ENCODE measurements at regions not wholly inside any gene's neighbourhood (a gene's known extent, or its start where the extent isn't known, plus 50 kb on each side); places are given as distances from the start of the nearest gene placed in this dataset.

DNA sequence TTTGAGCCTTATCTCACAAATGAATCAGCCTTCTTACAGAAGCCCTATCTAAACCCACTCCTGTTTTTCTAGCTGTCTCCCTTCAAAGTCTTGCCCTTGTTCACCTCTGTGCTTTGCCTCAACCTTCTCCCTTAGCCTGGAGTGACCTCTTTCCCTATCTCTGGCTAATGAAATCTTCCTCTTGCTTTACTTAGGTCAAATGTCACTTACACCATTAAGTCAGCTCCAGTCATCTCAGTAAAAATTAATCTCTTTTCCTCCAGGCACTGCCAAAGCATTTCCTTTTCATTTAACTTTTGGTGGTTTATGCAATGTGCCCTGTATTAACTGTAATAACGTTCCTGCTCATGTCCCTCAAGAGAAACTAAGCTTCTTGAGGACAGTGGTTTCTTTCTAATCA is 596.5 kb upstream of the MIR17HG start:
- TF ChIP-seq, protein P1, sequence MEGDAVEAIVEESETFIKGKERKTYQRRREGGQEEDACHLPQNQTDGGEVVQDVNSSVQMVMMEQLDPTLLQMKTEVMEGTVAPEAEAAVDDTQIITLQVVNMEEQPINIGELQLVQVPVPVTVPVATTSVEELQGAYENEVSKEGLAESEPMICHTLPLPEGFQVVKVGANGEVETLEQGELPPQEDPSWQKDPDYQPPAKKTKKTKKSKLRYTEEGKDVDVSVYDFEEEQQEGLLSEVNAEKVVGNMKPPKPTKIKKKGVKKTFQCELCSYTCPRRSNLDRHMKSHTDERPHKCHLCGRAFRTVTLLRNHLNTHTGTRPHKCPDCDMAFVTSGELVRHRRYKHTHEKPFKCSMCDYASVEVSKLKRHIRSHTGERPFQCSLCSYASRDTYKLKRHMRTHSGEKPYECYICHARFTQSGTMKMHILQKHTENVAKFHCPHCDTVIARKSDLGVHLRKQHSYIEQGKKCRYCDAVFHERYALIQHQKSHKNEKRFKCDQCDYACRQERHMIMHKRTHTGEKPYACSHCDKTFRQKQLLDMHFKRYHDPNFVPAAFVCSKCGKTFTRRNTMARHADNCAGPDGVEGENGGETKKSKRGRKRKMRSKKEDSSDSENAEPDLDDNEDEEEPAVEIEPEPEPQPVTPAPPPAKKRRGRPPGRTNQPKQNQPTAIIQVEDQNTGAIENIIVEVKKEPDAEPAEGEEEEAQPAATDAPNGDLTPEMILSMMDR (IDR thresholded peaks at IDR 0.05), result no peak
- TF ChIP-seq POLR2AphosphoS5 (IDR thresholded peaks at IDR 0.05), result no peak
